Heart right ventricle (tissue), 16 donors: ENCODE measurements at regions not wholly inside any gene's neighbourhood (a gene's known extent, or its start where the extent isn't known, plus 50 kb on each side); places are given as distances from the start of the nearest gene placed in this dataset.

Experiments used
- ATAC-seq, 8 donors: fragments of 200-7000 bp; cut with Tn5 transposase; one replicate each; pipeline ENCODE4 v1.9.1; 2020; ENCODE audit warnings: mild to moderate bottlenecking in 8 of 8, moderate library complexity in 8 of 8, moderate number of reproducible peaks in 1 of 8
- DNase-seq, 2 donors: peaks; one replicate each; pipeline ENCODE4 v3.0.0-alpha.2; 2020
- H3K27ac ChIP-seq, 10 donors: fragments of 200-600 bp; sonication (generic) in 2 of 10; one replicate each; pipeline versions ENCODE4 v1.5.0 to v1.8.0; 2020 to 2022; ENCODE audit warnings: mild to moderate bottlenecking in 3 of 10
- H3K27me3 ChIP-seq, 7 donors: fragments of 200-600 bp; one replicate each; pipeline ENCODE4 v1.8.0; 2021 to 2022; ENCODE audit warnings: mild to moderate bottlenecking in 2 of 7
- H3K36me3 ChIP-seq, 9 donors: fragments of 200-600 bp; sonication (generic) in 1 of 9; one replicate each; pipeline versions ENCODE4 v1.5.0 to v1.8.0; 2020 to 2022; ENCODE audit warnings: mild to moderate bottlenecking in 2 of 9
- H3K4me1 ChIP-seq, 9 donors: fragments of 200-600 bp; sonication (generic) in 1 of 9; one replicate each; pipeline versions ENCODE4 v1.5.0 to v1.8.0; 2020 to 2022; ENCODE audit warnings: mild to moderate bottlenecking in 4 of 9
- H3K4me3 ChIP-seq, 10 donors: fragments of 200-600 bp; sonication (generic) in 2 of 10; one replicate each; pipeline versions ENCODE4 v1.5.0 to v1.8.0; 2020 to 2022; ENCODE audit warnings: mild to moderate bottlenecking in 7 of 10, moderate library complexity in 2 of 10
- H3K9me3 ChIP-seq, 11 donors: fragments of 200-600 bp in 10 of 11; sonication (generic) in 2 of 11; one replicate each; pipeline versions ENCODE4 v1.5.0 to v1.8.0; 2013 to 2022; ENCODE audit warnings: mild to moderate bottlenecking in 2 of 11, control low read depth in 1 of 11, moderate library complexity in 1 of 11
- WGBS, 2 donors: extraction: QIAGEN DNeasy Blood & Tissue Kit; methylation state at CpG; one replicate each; pipeline ENCODE4 v1.1.7; 2013; ENCODE audit warnings: inconsistent platforms in 1 of 2; 5-methylcytosine and 5-hydroxymethylcytosine counted together
- intact Hi-C, 10 donors: fragments of 100-400 bp; cut with DNase I; formaldehyde crosslinking; loops; one replicate each; pipeline versions ENCODE4 v1.11.1 to v1.14.2; 2022
- TF ChIP-seq, protein P1 (sequence below), 9 donors: fragments of 200-600 bp; sonication (generic) in 2 of 9; IDR thresholded peaks; one replicate each; pipeline versions ENCODE4 v1.5.0 to v1.8.0; 2021 to 2022; ENCODE audit warnings: antibody characterized with exemption in 9 of 9, mild to moderate bottlenecking in 5 of 9, moderate library complexity in 1 of 9
- donor health status: Arrhythmogenic right ventricular cardiomyopathy.
- donor health status: ischemic (EF 13 %, LVEDD 7.1; RV severe dilation, severe dysfunction).
- donor health status: healthy with polysubstance abuse.
- donor health status: DM: no; HTN: yes; CAD: no.
- donor health status: DM: no; HTN: no; CAD: no.
- donor health status: ischemic (EF 25% LVEDD 6.9; RV normal size, moderate dysfunction).
- donor health status: ischemic (EF 25% LVEDD 5.7; RV mildly dilated, moderate dysfunction).
- donor health status: healthy.
- donor health status: DM: yes; HTN: yes; CAD: no.
- donor health status: Ischemic cardiomyopathy.
- donor health status: ischemic (EF 35%, LVEDD 5.7; RV mildly dilated, moderate dysfunction).
- donor health status: nonischemic (EF 11% LVEDD 7.7; RV severe dilation, severe dysfunction).
- donor health status: DM: yes; HTN: yes; CAD: no.
- donor health status: PGD.
- donor health status: ischemic (EF 29% LVEDD 5.4; RV normal size, mild dysfunction).
- donor health status: nonischemic (EF 23%, LVEDD 6.1; RV moderate dilation, normal function).

DNA sequence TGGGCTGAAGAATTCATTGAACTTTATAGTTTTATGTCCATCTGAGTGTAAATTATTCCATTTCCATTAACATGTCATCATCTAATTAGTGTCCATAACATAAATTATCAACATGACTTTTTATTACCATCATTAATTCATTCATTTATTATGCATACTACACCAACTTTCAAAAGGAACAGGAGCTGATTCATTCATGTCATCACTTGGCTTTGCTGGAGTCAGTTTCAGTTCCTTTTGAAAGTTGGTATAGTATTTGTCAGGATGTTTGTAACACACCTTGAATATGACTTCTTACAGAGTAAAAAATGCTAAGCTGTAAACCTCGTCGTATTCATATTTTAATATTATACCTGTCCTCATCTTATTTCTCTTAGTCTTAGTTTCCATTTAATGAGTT, 298.0 kb upstream of the RBMS3 start:
- ATAC-seq (no peak), DNase-seq (no peak)
- H3K4me1 ChIP-seq = no peaks in the 10 kb centered on the region
- TF ChIP-seq, protein P1, sequence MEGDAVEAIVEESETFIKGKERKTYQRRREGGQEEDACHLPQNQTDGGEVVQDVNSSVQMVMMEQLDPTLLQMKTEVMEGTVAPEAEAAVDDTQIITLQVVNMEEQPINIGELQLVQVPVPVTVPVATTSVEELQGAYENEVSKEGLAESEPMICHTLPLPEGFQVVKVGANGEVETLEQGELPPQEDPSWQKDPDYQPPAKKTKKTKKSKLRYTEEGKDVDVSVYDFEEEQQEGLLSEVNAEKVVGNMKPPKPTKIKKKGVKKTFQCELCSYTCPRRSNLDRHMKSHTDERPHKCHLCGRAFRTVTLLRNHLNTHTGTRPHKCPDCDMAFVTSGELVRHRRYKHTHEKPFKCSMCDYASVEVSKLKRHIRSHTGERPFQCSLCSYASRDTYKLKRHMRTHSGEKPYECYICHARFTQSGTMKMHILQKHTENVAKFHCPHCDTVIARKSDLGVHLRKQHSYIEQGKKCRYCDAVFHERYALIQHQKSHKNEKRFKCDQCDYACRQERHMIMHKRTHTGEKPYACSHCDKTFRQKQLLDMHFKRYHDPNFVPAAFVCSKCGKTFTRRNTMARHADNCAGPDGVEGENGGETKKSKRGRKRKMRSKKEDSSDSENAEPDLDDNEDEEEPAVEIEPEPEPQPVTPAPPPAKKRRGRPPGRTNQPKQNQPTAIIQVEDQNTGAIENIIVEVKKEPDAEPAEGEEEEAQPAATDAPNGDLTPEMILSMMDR (IDR thresholded peaks at IDR 0.05) = no peak
- no peak overlapping the region for H3K4me3 ChIP-seq
- H3K27ac ChIP-seq = no peak overlapping the region
- WGBS, 2 donors = 96 to 99% methylated on average over 2 of the region's 2 CpGs
- intact Hi-C loops = no loop called here
- H3K9me3 ChIP-seq = peaks cover 0 to 6% (median 0%) of the 10 kb centered on the region in 11 donors
- no peaks in the 10 kb centered on the region for H3K36me3 ChIP-seq
- no peaks in the 10 kb centered on the region for H3K27me3 ChIP-seq

DNA sequence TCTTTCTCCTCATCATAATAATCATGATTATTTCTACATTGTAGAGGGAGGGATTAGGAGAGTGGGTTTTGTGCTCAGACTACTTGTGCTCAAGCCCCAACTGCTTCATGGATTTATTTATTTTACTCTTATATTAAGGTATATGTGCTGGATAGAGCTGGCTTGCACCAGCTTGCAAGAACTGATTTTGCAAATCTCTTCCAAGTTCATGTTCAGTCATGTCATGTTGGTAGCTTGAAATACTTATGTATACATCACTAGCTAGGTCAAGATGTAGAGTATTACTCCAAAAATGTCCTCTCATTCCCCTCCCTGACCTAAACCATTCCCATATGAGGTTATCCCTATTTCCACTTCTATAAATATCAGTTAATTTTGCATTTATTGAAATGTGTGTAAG, 293.9 kb upstream of the RBMS3 start:
- TF ChIP-seq, protein P1 (IDR thresholded peaks at IDR 0.05) = no peak
- DNase-seq = no peak
- H3K9me3 ChIP-seq = peaks cover 0 to 6% (median 0%) of the 10 kb centered on the region in 11 donors
- H3K27me3 ChIP-seq = no peaks in the 10 kb centered on the region
- H3K36me3 ChIP-seq = no peaks in the 10 kb centered on the region
- ATAC-seq = no peak
- H3K4me3 ChIP-seq = no peak overlapping the region
- H3K4me1 ChIP-seq = peaks cover 0 to 3% (median 0%) of the 10 kb centered on the region in 9 donors
- intact Hi-C loops = no loop called here
- H3K27ac ChIP-seq = no peak overlapping the region

DNA sequence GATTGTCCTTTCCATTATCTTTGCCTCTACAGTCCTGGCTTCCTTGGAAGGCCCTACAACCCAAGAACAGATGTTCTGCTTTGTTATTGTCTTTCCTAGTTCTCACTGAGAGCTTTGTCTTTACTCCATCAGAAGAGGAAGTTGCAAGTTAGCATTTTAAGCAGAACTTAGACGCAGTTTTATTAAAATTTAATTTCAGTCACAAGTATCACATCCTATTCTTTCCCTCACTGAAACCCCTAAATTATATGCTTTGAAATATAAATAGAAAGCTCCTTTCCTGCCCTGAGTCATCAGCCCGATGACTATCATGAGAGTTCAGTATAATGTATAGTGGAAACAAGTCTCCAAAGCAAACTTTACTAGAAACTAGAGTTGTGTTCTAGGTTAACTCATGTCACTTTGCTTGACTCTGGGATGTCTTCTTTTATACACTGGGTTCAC, 291.2 kb upstream of the RBMS3 start:
- H3K4me1 ChIP-seq = peaks cover 0 to 3% (median 0%) of the 10 kb centered on the region in 9 donors
- H3K4me3 ChIP-seq = no peak overlapping the region
- H3K27ac ChIP-seq = no peak overlapping the region
- intact Hi-C loops = no loop called here
- ATAC-seq (no peak), DNase-seq (no peak)
- H3K27me3 ChIP-seq = no peaks in the 10 kb centered on the region
- TF ChIP-seq, protein P1 (IDR thresholded peaks at IDR 0.05) = no peak
- 44 to 55% methylated on average over 2 of the region's 2 CpGs for WGBS, 2 donors
- H3K36me3 ChIP-seq = no peaks in the 10 kb centered on the region
- peaks cover 0 to 6% (median 0%) of the 10 kb centered on the region in 11 donors for H3K9me3 ChIP-seq

DNA sequence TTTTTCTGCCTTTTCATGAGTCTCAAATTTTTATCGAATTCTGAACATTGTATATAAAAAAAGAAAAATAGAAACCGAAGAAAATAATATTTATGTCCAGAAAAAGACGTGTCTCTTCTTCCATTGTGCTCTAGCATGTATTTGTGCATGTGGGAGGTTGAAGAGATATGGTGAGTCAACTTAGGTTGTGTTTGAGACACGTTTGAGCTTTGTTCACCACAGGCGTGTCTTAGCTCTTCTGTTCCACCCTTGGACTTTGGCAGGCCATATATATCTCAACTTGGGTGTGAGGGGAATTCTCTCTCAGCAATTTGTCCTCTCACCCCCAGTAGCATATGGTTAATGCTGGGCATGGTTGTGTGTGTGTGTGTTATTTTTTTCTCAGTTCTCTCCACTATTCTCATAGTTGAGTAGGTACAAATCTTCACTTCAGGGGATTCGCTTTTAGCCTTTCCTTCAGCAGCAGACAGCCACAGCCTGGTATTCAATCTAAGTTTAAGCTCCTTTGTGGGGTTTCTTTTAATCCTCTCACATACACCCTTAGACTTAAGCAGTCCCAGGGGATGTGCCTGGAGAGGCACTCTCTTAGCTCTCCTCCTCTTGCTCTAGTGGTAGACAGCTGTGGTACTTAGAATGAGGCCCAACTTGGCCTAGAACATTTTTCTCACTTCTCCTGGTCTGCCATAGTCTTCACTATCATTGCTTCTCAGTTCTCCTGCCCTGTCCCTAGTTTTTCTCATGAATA, 286.5 kb upstream of the RBMS3 start:
- TF ChIP-seq, protein P1 (IDR thresholded peaks at IDR 0.05) = no peak
- intact Hi-C loops = no loop called here
- no peak for ATAC-seq

More for the DNA sequence above, 286.5 kb upstream of the RBMS3 start:
- DNase-seq = no peak
- no peak overlapping the region for H3K4me3 ChIP-seq
- no peaks in the 10 kb centered on the region for H3K36me3 ChIP-seq
- H3K27me3 ChIP-seq = no peaks in the 10 kb centered on the region
- peaks cover 0 to 15% (median 3%) of the 10 kb centered on the region in 11 donors for H3K9me3 ChIP-seq
- 88 to 89% methylated on average over 6 of the region's 6 CpGs for WGBS, 2 donors
- peaks cover 0 to 2% (median 0%) of the 10 kb centered on the region in 9 donors for H3K4me1 ChIP-seq
- no peak overlapping the region for H3K27ac ChIP-seq
